IMR-90 (cell line): ENCODE measurements at regions not wholly inside any gene's neighbourhood (a gene's known extent, or its start where the extent isn't known, plus 50 kb on each side); places are given as distances from the start of the nearest gene placed in this dataset.
A peak's percentile ranks its signal among the peaks of the same experiment; 100 is the strongest.

Source experiments
- ATAC-seq: fragments of 200-7000 bp; cut with Tn5 transposase; 2 replicates; pipeline ENCODE4 v1.9.1; 2020; ENCODE audit warnings: low read depth, mild to moderate bottlenecking, moderate library complexity
- BruUV-seq: library from RNA; stranded (reverse); fragments of 400-500 nt; replicated peaks from 2 replicates; lab custom pipeline; 2021; lab: Mats Ljungman, UMichigan
- CTCF ChIA-PET: fragments of 300-600 bp; formaldehyde crosslinking; extraction: SDS; loops from one replicate; lab custom pipeline; 2021; ENCODE audit warnings: antibody characterized with exemption; lab: Yijun Ruan, JAX
- POLR2A ChIA-PET: fragments of 300-600 bp; sonication (Branson Sonifier 250); formaldehyde crosslinking; loops from one replicate; lab custom pipeline; 2022; ENCODE audit warnings: antibody characterized with exemption; ENCODE audit not compliant: unreplicated experiment; lab: Charles Lee
- DNase-seq: peaks from one replicate; pipeline ENCODE4 v3.0.0; 2013
- H2AFZ ChIP-seq: replicated peaks from 2 replicates; pipeline ENCODE3; 2013; ENCODE audit warnings: low read length, mild to moderate bottlenecking; ENCODE audit not compliant: poor library complexity
- H2AK5ac ChIP-seq: 2 replicates; pipeline ENCODE4 v1.6.1; 2013; ENCODE audit warnings: low read depth, low read length, inconsistent platforms
- H2AK9ac ChIP-seq: replicated peaks from 2 replicates; pipeline ENCODE3; 2013; ENCODE audit warnings: mild to moderate bottlenecking, low read depth, low read length, moderate library complexity; ENCODE audit not compliant: poor library complexity
- H2BK120ac ChIP-seq: 2 replicates; pipeline ENCODE4 v1.6.1; 2013; ENCODE audit warnings: low read depth, low read length, inconsistent platforms
- H2BK15ac ChIP-seq: 3 replicates; pipeline ENCODE4 v1.6.1; 2013; ENCODE audit warnings: low read depth, low read length, inconsistent platforms
- H2BK20ac ChIP-seq: 2 replicates; pipeline ENCODE4 v1.6.1; 2013; ENCODE audit warnings: low read depth, mild to moderate bottlenecking, inconsistent platforms, low read length, moderate library complexity
- H2BK5ac ChIP-seq: 2 replicates; pipeline ENCODE4 v1.6.1; 2013; ENCODE audit warnings: mild to moderate bottlenecking, low read depth, low read length, inconsistent platforms; ENCODE audit not compliant: poor library complexity, severe bottlenecking
- H3K14ac ChIP-seq: replicated peaks from 2 replicates; pipeline ENCODE4 v1.6.1; 2013; ENCODE audit warnings: low read depth, low read length, inconsistent platforms
- H3K18ac ChIP-seq: 2 replicates; pipeline ENCODE4 v1.6.1; 2013; ENCODE audit warnings: low read depth, low read length, control low read depth
- H3K23ac ChIP-seq: 2 replicates; pipeline ENCODE4 v1.6.1; 2013; ENCODE audit warnings: low read depth, low read length, inconsistent platforms
- H3K27ac ChIP-seq: 2 replicates; pipeline ENCODE4 v1.5.1; 2013; ENCODE audit warnings: mild to moderate bottlenecking, control low read depth, low read length; ENCODE audit not compliant: insufficient read depth
- H3K27me3 ChIP-seq: 2 replicates; pipeline ENCODE4 v1.6.1; 2013; ENCODE audit warnings: low read length; ENCODE audit not compliant: control insufficient read depth, insufficient read depth
- H3K36me3 ChIP-seq: 2 replicates; pipeline ENCODE4 v1.6.1; 2013; ENCODE audit warnings: low read length, mixed read lengths; ENCODE audit not compliant: control insufficient read depth, insufficient read depth
- H3K4ac ChIP-seq: 2 replicates; pipeline ENCODE4 v1.6.1; 2013; ENCODE audit warnings: low read depth, low read length, inconsistent platforms
- H3K4me1 ChIP-seq: 2 replicates; pipeline ENCODE4 v1.6.1; 2013; ENCODE audit warnings: low read length, mixed read lengths; ENCODE audit not compliant: control insufficient read depth, insufficient read depth
- H3K4me2 ChIP-seq: 2 replicates; pipeline ENCODE4 v1.6.1; 2013; ENCODE audit warnings: low read depth, mild to moderate bottlenecking, control low read depth, low read length, moderate library complexity
- H3K4me3 ChIP-seq: 2 replicates; pipeline ENCODE4 v1.5.1; 2013; ENCODE audit warnings: low read depth, mild to moderate bottlenecking, control low read depth, low read length, moderate library complexity; ENCODE audit not compliant: insufficient read depth
- H3K56ac ChIP-seq: 2 replicates; pipeline ENCODE4 v1.6.1; 2013; ENCODE audit warnings: low read length, inconsistent platforms; ENCODE audit not compliant: insufficient read depth; ENCODE audit errors: extremely low read depth
- H3K79me1 ChIP-seq, 2 experiments: 2 replicates each; pipeline ENCODE4 v1.6.1; 2013; ENCODE audit warnings: low read length in 2 of 2, inconsistent platforms in 1 of 2, low read depth in 1 of 2
- H3K9ac ChIP-seq: 2 replicates; pipeline ENCODE4 v1.6.1; 2013; ENCODE audit warnings: low read depth, low read length, control low read depth
- H3K9me1 ChIP-seq: 2 replicates; pipeline ENCODE4 v1.6.1; 2013; ENCODE audit warnings: low read length, inconsistent platforms; ENCODE audit not compliant: insufficient read depth
- H3K9me3 ChIP-seq: 2 replicates; pipeline ENCODE4 v1.6.1; 2013; ENCODE audit warnings: low read length; ENCODE audit not compliant: control insufficient read depth, insufficient read depth
- H4K20me1 ChIP-seq: 2 replicates; pipeline ENCODE4 v1.6.1; 2013; ENCODE audit warnings: low read length, inconsistent platforms; ENCODE audit not compliant: insufficient read depth
- H4K5ac ChIP-seq: 2 replicates; pipeline ENCODE4 v1.6.1; 2013; ENCODE audit warnings: mild to moderate bottlenecking, low read depth, low read length, control low read depth
- H4K8ac ChIP-seq, 2 experiments: 2 replicates each; pipeline ENCODE4 v1.6.1; 2013; ENCODE audit warnings: low read depth in 2 of 2, low read length in 2 of 2, control low read depth in 1 of 2, inconsistent platforms in 1 of 2
- H4K91ac ChIP-seq: 2 replicates; pipeline ENCODE4 v1.6.1; 2013; ENCODE audit warnings: low read depth, low read length, inconsistent platforms; ENCODE audit not compliant: insufficient read depth
- MAZ ChIP-seq: IDR thresholded peaks from 2 replicates; pipeline ENCODE4 v1.6.1; 2012; ENCODE audit warnings: low read depth, mild to moderate bottlenecking, low read length, improper control_type of control experiment, moderate library complexity, borderline replicate concordance
- WGBS, 2 experiments: methylation state at CpG; one replicate each; pipeline versions ENCODE4 v1.1.5 to v1.1.7; 2013; ENCODE audit warnings: missing lambda C conversion rate in 2 of 2; ENCODE audit not compliant: insufficient read length in 1 of 2; ENCODE audit errors: extremely low coverage in 2 of 2; 5-methylcytosine and 5-hydroxymethylcytosine counted together
- dilution Hi-C: fragments of 300-500 bp; cut with HindIII; formaldehyde crosslinking; loops from one replicate; pipeline ENCODE4 v1.14.3; 2018; ENCODE audit warnings: low sequenced_read_pairs; ENCODE audit not compliant: unreplicated experiment
- in situ Hi-C: fragments of 300-500 bp; cut with MboI; formaldehyde crosslinking; loops from 3 replicates; pipeline ENCODE4 v1.14.3; 2019; ENCODE audit warnings: low sequenced_read_pairs, inconsistent platforms, mixed read lengths
- intact Hi-C: fragments of 100-400 bp; cut with micrococcal nuclease; formaldehyde crosslinking; loops from 2 replicates; pipeline ENCODE4 v1.10.0; 2022
- TF ChIP-seq, protein P1 (sequence below): conservative IDR thresholded peaks from 2 replicates; pipeline ENCODE4 v1.5.1; 2012; ENCODE audit warnings: mild to moderate bottlenecking, low read depth, low read length, improper control_type of control experiment

GRCh38 chr2:183359867-183360266 lies 235.6 kb downstream of the NUP35 start:
- H2BK20ac ChIP-seq, result no peak overlapping the region
- no TSS peak for BruUV-seq
- in situ Hi-C loops (no loop called here), intact Hi-C loops (no loop called here), dilution Hi-C loops (no loop called here)
- H3K36me3 ChIP-seq, result no peaks in the 10 kb centered on the region
- no peak overlapping the region for H4K5ac ChIP-seq
- no CpG with 5 or more reads among the region's 2 CpGs for WGBS, 2 experiments
- no peaks in the 10 kb centered on the region for H3K9me1 ChIP-seq
- no peak overlapping the region for H3K4me2 ChIP-seq
- H3K14ac ChIP-seq, result no peak overlapping the region
- H2AK5ac ChIP-seq, result no peak overlapping the region
- ATAC-seq (no peak), DNase-seq (no peak)
- no peak overlapping the region for H3K9ac ChIP-seq
- H2BK120ac ChIP-seq, result no peak overlapping the region
- H4K20me1 ChIP-seq, result no peaks in the 10 kb centered on the region
- H2AK9ac ChIP-seq, result no peak overlapping the region
- no peak overlapping the region for H2BK5ac ChIP-seq
- H3K56ac ChIP-seq, result no peak overlapping the region
- no peak overlapping the region for H4K91ac ChIP-seq
- 0 out of 2 replicates have a peak, but pooled peaks cover 1% of the 10 kb centered on the region for H3K9me3 ChIP-seq
- TF ChIP-seq, protein P1, sequence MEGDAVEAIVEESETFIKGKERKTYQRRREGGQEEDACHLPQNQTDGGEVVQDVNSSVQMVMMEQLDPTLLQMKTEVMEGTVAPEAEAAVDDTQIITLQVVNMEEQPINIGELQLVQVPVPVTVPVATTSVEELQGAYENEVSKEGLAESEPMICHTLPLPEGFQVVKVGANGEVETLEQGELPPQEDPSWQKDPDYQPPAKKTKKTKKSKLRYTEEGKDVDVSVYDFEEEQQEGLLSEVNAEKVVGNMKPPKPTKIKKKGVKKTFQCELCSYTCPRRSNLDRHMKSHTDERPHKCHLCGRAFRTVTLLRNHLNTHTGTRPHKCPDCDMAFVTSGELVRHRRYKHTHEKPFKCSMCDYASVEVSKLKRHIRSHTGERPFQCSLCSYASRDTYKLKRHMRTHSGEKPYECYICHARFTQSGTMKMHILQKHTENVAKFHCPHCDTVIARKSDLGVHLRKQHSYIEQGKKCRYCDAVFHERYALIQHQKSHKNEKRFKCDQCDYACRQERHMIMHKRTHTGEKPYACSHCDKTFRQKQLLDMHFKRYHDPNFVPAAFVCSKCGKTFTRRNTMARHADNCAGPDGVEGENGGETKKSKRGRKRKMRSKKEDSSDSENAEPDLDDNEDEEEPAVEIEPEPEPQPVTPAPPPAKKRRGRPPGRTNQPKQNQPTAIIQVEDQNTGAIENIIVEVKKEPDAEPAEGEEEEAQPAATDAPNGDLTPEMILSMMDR, result 0 out of 2 replicates have a peak, but pooled peaks have one; percentile 20
- TF ChIP-seq MAZ, result no peak
- ChIA-PET POLR2A (no interaction called here), CTCF (no interaction called here)
- no peaks in the 10 kb centered on the region for H3K79me1 ChIP-seq
- H3K27me3 ChIP-seq, result no peaks in the 10 kb centered on the region
- H3K27ac ChIP-seq, result no peak overlapping the region
- H3K4ac ChIP-seq, result no peak overlapping the region
- no peak overlapping the region for H2BK15ac ChIP-seq
- no peak overlapping the region for H4K8ac ChIP-seq
- no peak overlapping the region for H3K23ac ChIP-seq
- no peak overlapping the region for H3K18ac ChIP-seq
- H3K4me1 ChIP-seq, result no peaks in the 10 kb centered on the region
- no peak overlapping the region for H2AFZ ChIP-seq
- no peak overlapping the region for H3K4me3 ChIP-seq
